GM23248 (cell line): ENCODE measurements at regions not wholly inside any gene's neighbourhood (a gene's known extent, or its start where the extent isn't known, plus 50 kb on each side); places are given as distances from the start of the nearest gene placed in this dataset.

Experiments used
- EZH2 ChIP-seq: fragments of 200-600 bp; sonication (generic); IDR thresholded peaks from 2 replicates; pipeline ENCODE4 v1.6.1; 2018; ENCODE audit warnings: antibody characterized with exemption, mild to moderate bottlenecking; ENCODE audit not compliant: insufficient read depth, poor library complexity, severe bottlenecking
- EZH2phosphoT487 ChIP-seq: fragments of 200-600 bp; sonication (generic); IDR thresholded peaks from 2 replicates; pipeline ENCODE4 v1.6.1; 2018; ENCODE audit warnings: antibody characterized with exemption, moderate library complexity, mild to moderate bottlenecking, low read depth; ENCODE audit not compliant: insufficient read depth

DNA sequence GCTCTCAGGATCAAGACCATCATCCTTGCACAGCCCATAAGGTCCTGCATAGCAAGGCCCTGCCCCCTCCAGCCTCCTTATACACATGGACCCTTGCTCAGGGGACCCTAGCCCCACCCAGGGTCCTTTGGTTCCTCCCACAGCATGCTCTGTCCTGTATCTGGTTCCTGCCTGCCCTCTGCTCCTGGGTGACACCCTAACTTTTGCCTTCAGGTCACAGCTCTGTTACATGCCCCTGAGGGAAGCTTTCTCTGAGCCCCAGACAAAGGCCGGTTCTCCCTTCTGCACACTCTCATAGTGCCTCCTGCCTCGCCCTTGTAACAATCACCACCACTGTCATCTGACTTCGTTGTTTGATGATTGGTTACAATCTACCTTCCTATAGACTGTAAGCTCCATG lies 204.8 kb downstream of the SMAD2 start:
- TF ChIP-seq EZH2 (no peak), EZH2phosphoT487 (no peak)
